HG02973 (cell line): ENCODE measurements at regions not wholly inside any gene's neighbourhood (a gene's known extent, or its start where the extent isn't known, plus 50 kb on each side); places are given as distances from the start of the nearest gene placed in this dataset.

Experiments
- ATAC-seq: cut with Tn5 transposase; IDR thresholded peaks from one replicate; pipeline ENCODE4 v1.9.1; 2021; ENCODE audit warnings: moderate library complexity; ENCODE audit not compliant: unreplicated experiment

- ATAC-seq = no peak
Measured at GRCh38 chr2:225156853-225157451, 114.7 kb upstream of the DOCK10 start.

GRCh38 chr2:225140723-225141122 is 98.5 kb upstream of the DOCK10 start:
- ATAC-seq = no peak

GRCh38 chr2:225137971-225138370 is 95.7 kb upstream of the DOCK10 start:
- no peak for ATAC-seq

DNA sequence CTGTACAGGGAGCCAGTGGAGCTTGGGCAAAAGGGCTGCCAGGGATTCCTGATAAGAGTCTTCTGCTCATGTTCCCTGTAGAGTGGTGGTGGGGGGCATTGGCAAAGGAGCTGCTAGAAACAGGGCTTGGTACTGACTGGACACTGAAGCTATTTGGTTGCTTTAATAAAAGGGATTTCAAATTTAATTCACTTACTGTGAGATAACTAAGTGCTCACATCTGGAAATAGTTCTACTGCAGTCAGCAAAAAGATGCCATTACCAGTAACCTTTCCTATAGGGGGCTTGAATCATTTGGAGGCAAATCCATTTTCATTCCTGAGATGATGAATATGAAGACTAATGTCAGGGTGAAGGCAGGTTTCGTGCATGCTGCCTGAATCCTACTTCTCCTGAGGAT is 94.3 kb upstream of the DOCK10 start:
- ATAC-seq = no peak

DNA sequence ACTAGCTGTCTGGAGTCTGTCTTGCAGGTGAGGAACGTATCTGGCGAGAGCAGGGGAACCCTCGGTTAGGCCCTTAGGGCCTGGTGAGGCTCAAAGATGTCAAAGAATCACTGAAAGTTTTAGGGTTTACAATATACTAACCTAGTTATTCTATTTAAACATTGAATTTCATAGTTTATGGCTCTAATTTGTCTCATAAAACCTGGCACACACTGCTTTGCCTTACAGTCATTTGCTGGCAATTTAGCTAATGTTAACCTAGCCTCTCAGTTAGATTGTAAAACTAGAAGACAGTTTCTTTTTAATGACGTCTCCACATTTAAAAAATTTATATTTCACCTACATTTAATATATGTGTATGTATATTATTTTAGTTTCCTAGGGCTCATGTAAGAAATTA is 89.6 kb upstream of the DOCK10 start:
- ATAC-seq = no peak

GRCh38 chr2:225130093-225130492 is 87.8 kb upstream of the DOCK10 start:
- ATAC-seq = no peak

GRCh38 chr2:225124311-225125017 is 82.2 kb upstream of the DOCK10 start:
- ATAC-seq = no peak

GRCh38 chr2:225122583-225123486 is 80.6 kb upstream of the DOCK10 start:
- ATAC-seq = no peak

DNA sequence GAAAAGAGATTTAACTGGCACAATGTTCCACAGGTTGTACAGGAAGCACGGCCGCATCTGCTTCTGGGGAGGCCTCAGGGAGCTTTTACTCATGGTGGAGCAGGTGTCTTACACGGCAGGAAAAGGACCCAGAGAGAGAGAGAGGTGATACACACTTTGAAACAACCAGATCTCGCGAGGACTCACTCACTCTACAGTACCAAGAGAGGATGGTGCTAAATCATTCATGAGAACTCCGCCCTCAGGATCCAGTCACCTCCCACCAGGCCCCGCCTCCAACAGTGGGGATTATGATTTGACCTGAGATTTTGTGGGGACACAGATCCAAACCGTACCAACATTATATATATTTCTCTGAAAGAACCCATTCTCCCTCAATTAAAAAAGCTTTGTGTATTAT is 79.7 kb upstream of the DOCK10 start:
- no peak for ATAC-seq

GRCh38 chr2:225120186-225120585 is 77.9 kb upstream of the DOCK10 start:
- no peak for ATAC-seq

- no peak for ATAC-seq
Measured at GRCh38 chr2:225117051-225117716, 74.9 kb upstream of the DOCK10 start.

GRCh38 chr2:225114786-225115323 is 72.6 kb upstream of the DOCK10 start:
- no peak for ATAC-seq

DNA sequence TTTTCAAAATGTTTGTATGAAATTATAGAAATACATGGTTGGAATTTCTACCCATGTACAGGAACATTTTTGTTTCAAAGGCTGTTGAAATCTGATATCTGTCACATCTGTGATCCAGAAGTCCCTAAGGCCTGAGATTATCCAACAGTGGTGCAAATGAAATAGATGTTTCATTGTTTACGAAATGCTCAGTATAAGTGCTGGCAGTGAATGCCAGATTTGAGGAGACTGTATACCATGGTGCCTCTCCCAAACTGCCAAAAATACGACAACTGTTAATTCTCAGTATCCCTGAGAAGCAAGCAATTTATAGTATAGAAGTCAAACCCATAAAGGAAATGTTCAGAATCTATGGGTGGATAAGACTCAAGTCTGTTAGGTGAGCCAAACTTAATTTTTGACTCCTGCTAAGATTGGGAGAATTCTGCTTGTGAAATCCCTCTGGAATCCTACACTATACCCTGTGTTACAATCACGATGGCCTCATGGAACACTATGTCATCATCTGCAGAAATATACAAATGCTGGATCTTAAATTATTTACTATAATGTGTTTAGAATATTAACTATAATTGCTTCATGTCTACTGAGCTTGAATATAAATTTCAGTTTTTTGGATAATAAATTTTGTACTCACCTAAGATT is 71.2 kb upstream of the DOCK10 start:
- no peak for ATAC-seq

- peak; percentile 56 for ATAC-seq
Measured at GRCh38 chr2:225112362-225113126, 70.3 kb upstream of the DOCK10 start.

DNA sequence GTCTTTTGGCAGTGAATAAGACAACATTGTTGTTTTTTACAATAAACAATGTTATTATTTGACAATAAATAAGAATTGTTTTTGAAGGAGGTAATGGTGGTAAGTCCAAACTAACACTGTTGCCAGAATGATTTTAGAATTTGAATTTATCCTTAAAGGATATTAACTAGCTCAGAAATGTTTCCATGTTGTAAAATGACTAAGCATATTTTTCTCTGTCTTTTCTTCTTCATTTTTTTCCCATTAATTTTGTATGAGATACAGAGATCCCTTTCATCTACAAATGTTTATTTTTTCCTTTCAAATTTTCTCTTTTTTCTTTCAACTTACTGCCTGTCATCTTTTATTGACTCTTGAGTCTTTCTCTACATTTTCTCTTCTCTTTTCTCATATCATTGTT is 66.5 kb upstream of the DOCK10 start:
- no peak for ATAC-seq

DNA sequence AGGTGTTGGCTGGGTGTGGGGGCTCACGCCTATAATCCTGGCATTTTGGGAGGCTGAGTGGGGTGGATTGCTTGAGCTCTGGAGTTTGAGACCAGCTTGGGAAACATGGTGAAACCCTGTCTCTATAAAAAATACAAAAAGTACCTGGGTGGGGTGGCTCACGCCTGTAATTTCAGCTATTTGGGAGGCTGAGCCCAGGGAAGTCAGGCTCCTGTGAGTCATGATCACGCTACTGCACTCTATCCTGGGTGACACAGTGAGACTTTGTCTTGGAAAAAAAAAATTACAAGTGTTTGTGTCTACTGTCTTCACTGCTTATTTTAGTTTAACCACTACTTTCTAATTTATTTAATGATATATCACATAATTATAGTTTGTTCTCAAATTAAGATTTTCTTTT is 62.7 kb upstream of the DOCK10 start:
- no peak for ATAC-seq

DNA sequence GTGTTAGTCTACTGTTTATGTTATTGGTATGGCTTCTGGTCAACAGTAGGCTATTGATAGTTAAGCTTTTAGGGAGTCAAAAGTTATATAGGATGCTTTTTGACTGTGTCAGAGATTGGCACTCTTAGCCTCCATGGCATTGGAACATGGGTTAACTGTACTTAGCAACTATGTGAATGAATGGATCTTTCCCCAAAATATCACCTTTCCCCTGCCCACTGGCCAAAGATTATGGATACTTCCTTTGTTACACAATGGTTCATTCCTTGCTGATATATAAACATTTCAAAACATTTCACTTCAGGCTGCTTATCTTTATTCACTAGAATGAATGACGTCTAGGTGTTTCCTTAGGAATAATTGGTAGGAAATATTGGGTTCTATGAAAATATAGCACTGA is 62.1 kb upstream of the DOCK10 start:
- ATAC-seq = no peak

DNA sequence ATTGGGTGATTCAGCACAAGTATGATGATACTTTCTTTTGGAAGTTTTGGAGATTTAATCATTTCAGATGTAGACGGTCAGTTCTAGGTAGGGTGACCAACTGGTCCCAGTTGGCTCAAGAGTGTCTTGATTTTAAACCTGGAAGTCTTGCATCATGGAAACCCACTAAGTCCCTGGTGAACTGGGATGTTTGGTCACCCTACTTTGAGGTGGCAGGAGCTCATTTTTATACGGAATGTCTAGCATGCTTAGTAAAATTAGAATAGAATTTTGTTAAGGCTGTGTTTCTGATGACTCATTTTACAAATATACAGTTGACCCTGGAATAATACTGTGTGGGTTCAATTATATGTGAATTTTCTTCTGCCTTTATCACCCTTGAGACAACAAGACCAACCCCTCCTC is 61.5 kb upstream of the DOCK10 start:
- ATAC-seq = no peak

DNA sequence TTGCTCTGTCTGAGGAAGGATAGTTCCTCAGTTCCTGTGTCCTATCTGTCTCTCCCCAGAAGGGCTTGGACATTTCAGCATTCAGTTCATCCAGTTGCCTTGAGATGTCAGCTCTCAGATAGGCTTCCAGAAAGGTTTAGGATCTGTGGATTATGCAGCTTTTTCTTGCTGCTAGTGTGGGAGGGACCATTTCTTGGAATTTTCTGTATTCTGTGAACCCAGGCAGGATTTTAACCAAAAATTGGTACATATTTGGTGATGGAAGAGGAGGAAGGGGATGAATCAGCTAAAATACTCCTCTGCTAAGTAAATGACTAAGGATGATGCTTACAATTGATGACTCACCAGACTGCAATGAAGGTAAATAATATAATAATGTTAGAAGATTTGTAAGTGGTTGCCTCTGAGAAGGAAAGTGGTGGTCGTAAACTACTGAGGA is 58.6 kb upstream of the DOCK10 start:
- ATAC-seq = no peak

- ATAC-seq = no peak
Measured at GRCh38 chr2:225100269-225100668, 58.0 kb upstream of the DOCK10 start.
